ENCODE measurements at regions not wholly inside any gene's neighbourhood (a gene's known extent, or its start where the extent isn't known, plus 50 kb on each side); places are given as distances from the start of the nearest gene placed in this dataset.

GRCh38 chr7:67553378-67553777 is 556.7 kb downstream of the TYW1 start:
- Histone ChIP-seq H3K36me3 (no peaks in the 10 kb centered on the region), H3K27ac (no peak overlapping the region), H3K27me3 (no peaks in the 10 kb centered on the region), H3K4me1 (no peaks in the 10 kb centered on the region), H3K9me3 (no peaks in the 10 kb centered on the region), H3K4me3 (no peak overlapping the region), H3K9ac (ENCODE audit: low read depth in 2 of 2, low read length in 2 of 2) (no peak overlapping the region)
- intact Hi-C loops (cut with DNase I), result no loop called here
- no peak for TF ChIP-seq CTCF (IDR thresholded peaks at IDR 0.05)
- DNase-seq, result no peak

- H3K27me3 ChIP-seq, result no peaks in the 10 kb centered on the region
- TF ChIP-seq CTCF (IDR thresholded peaks at IDR 0.05), result no peak
- no peak overlapping the region for H3K9ac ChIP-seq (ENCODE audit: low read depth in 2 of 2, low read length in 2 of 2)
- no peaks in the 10 kb centered on the region for H3K36me3 ChIP-seq
- H3K9me3 ChIP-seq, result no peaks in the 10 kb centered on the region
- H3K4me3 ChIP-seq, result no peak overlapping the region
- no peak for DNase-seq
- intact Hi-C loops (cut with DNase I), result no loop called here
- H3K4me1 ChIP-seq, result no peaks in the 10 kb centered on the region
- H3K27ac ChIP-seq, result no peak overlapping the region
Observed at GRCh38 chr7:67554986-67555385, 558.4 kb downstream of the TYW1 start.

- H3K36me3 ChIP-seq, result no peaks in the 10 kb centered on the region
- no peak for TF ChIP-seq CTCF (IDR thresholded peaks at IDR 0.05)
- no peaks in the 10 kb centered on the region for H3K4me1 ChIP-seq
- DNase-seq, result no peak
- no peaks in the 10 kb centered on the region for H3K9me3 ChIP-seq
- no peak overlapping the region for H3K27ac ChIP-seq
- intact Hi-C loops (cut with DNase I), result no loop called here
- H3K9ac ChIP-seq (ENCODE audit: low read depth in 2 of 2, low read length in 2 of 2), result no peak overlapping the region
- H3K27me3 ChIP-seq, result no peaks in the 10 kb centered on the region
- no peak overlapping the region for H3K4me3 ChIP-seq
Observed at GRCh38 chr7:67564959-67565358, 568.3 kb downstream of the TYW1 start.

- intact Hi-C loops (cut with DNase I), result no loop called here
- H3K9ac ChIP-seq (ENCODE audit: low read depth in 2 of 2, low read length in 2 of 2), result no peak overlapping the region
- H3K27me3 ChIP-seq, result no peaks in the 10 kb centered on the region
- no peaks in the 10 kb centered on the region for H3K4me1 ChIP-seq
- TF ChIP-seq CTCF (IDR thresholded peaks at IDR 0.05), result no peak
- no peak overlapping the region for H3K27ac ChIP-seq
- H3K36me3 ChIP-seq, result no peaks in the 10 kb centered on the region
- H3K4me3 ChIP-seq, result no peak overlapping the region
- no peak for DNase-seq
- no peaks in the 10 kb centered on the region for H3K9me3 ChIP-seq
Observed at GRCh38 chr7:67566101-67566500, 569.5 kb downstream of the TYW1 start.

- H3K27ac ChIP-seq, result no peak overlapping the region
- no peak overlapping the region for H3K4me3 ChIP-seq
- no peak for DNase-seq
- H3K36me3 ChIP-seq, result no peaks in the 10 kb centered on the region
- no peak for TF ChIP-seq CTCF (IDR thresholded peaks at IDR 0.05)
- H3K4me1 ChIP-seq, result no peaks in the 10 kb centered on the region
- H3K9me3 ChIP-seq, result no peaks in the 10 kb centered on the region
- no peaks in the 10 kb centered on the region for H3K27me3 ChIP-seq
- H3K9ac ChIP-seq (ENCODE audit: low read depth in 2 of 2, low read length in 2 of 2), result no peak overlapping the region
- intact Hi-C loops (cut with DNase I), result no loop called here
Observed at GRCh38 chr7:67571026-67571545, 574.5 kb downstream of the TYW1 start.

- no peaks in the 10 kb centered on the region for H3K36me3 ChIP-seq
- no peak overlapping the region for H3K9ac ChIP-seq (ENCODE audit: low read depth in 2 of 2, low read length in 2 of 2)
- no peaks in the 10 kb centered on the region for H3K9me3 ChIP-seq
- H3K27me3 ChIP-seq, result no peaks in the 10 kb centered on the region
- intact Hi-C loops (cut with DNase I), result no loop called here
- TF ChIP-seq CTCF (IDR thresholded peaks at IDR 0.05), result no peak
- no peak for DNase-seq
- H3K4me3 ChIP-seq, result no peak overlapping the region
- H3K4me1 ChIP-seq, result no peaks in the 10 kb centered on the region
- H3K27ac ChIP-seq, result no peak overlapping the region
Observed at GRCh38 chr7:67573639-67574038, 577.0 kb downstream of the TYW1 start.

All from colonic mucosa (tissue), 4 donors.